GM18909 (cell line): ENCODE measurements at regions not wholly inside any gene's neighbourhood (a gene's known extent, or its start where the extent isn't known, plus 50 kb on each side); places are given as distances from the start of the nearest gene placed in this dataset.

ENCODE experiments used
- ATAC-seq: cut with Tn5 transposase; IDR thresholded peaks from one replicate; pipeline ENCODE4 v1.9.1; 2021; ENCODE audit warnings: mild to moderate bottlenecking; ENCODE audit not compliant: unreplicated experiment, poor library complexity

DNA sequence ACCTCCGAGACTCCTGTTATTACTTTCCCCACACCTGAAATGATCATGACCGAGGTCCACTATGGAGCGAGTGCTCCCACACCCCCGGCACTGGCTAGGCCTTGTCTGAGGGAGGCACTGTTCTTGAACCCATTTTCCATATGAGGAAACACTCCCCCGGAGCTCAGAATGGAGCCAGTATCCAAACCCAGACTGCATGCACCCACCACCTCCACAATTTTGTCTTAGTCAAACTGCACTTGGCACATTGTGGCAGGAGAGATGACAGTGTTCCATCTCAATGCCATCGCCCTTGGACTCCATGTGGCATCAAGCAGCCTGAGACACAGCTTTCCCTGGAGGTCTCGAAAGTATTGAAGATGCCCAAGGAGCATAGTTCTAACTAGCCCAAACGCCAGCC is 154.1 kb downstream of the NUP210 start:
- ATAC-seq: no peak

DNA sequence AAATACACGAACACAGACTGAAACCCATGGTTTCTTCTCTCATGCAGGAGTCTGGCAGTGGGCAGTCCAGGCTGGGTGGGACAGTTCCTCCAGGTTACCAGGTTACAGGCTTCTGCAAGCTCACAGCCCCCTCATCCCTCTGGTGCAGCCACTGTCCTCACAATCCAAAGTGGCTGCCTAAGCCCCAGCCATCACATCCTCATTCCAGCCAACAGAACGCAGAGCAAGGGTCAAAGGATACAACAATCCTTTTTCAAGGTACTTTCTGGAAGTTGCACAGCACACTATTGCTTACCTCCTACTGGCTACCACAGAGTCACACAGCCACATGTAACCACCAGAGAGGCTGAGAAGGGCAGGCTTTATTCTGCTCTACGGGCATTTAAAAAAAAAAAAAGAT is 154.6 kb downstream of the NUP210 start:
- no peak for ATAC-seq

DNA sequence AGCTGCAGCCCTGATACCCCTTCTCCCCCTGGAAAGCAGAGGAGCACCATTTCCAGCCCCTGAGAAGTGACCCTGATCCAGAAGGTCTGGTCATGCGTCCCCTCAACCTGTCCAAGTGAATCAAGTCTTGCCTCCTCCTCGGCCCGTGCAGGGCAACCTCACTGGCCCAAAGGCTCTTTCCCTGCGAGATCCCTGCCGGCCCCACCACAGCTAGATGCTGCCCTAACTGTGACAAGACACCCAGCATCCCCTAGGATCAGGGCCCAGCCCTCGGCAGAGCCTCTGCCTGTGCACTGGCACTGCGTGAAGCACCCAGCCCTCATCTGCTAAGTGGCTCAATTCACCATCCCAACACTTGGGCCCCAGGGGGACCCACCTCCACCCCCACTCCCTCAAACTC is 155.1 kb downstream of the NUP210 start:
- ATAC-seq: no peak

DNA sequence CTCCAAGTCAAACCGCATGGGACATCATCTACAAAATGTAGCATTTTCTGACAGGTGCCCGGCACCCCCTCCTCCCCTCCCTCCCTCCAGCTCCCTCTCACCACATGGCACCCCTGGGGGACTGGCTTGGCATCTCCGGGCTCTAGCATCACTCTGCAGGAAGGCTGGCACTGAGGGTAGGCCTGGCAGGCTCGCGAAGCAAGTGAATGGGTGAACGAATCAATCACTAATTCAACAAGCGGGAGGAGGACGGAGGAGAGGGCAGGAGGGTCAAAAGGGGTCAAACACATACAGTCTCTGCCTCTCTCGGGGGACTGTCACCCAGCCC is 155.7 kb downstream of the NUP210 start:
- no peak for ATAC-seq

DNA sequence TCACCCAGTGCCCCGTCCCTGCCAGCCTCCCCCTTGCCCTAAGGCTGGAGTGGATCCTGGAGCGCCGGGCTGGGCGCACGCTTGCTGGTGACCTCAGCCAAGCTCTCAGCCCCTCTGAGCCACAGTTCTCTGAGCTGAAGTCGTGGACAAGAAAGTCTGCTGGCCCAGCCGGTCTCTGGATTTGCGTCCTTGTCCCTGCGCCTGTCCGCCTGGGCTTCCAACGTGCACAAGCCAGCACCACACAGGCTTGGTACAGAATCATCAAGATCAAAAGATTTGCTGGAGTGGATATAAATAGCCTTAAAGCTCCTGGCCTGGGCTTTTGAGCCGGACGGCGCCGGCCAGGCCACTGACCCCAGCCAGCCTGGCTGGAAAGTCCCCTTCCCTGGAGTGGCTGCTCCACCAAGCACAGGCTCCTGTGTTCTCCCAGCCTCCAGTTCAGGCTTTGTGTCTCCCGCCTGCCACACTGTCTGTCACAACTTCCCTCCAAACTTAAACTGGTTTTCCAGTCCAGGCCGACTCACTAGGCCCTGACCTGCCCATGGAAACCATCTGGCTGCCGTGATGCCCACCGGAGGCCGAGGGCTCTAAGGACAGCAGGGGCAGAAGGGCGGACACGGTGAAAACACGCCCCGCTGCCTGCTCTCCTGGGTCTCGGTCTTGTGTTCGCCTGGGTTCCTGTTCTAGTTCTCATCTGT is 156.2 kb downstream of the NUP210 start:
- no peak for ATAC-seq

DNA sequence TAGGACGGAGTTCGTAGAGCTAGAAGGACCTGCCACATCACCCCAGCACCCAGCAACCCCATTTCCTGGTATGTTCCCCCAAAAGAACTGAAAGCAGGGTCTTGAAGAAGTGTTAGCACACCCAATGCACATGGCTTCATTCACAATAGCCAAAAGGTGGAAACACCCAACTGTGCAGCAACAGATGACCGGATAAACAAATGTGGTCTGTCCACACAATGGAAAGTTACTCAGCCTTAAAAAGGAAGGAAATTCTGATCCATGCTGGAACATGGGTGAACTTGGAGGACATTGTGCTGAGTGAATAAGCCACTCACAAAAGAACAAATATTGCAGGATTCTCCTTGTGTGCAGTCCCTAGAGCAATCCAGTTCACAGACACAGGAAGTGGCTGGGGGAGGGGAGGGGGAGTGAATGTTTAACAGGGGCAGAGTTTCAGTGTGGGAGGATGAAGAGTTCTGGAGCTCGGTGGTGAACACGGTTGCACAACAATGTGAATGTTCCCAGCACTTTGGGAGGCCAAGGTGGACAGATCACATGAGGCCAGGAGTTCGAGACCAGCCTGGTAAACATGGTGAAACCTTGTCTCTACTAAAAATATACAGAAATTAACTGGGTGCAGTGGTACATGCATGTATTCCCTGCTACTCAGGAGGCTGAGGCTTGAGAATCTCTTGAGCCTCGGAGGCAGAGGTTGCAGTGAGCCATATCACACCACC is 157.5 kb downstream of the NUP210 start:
- ATAC-seq: no peak

DNA sequence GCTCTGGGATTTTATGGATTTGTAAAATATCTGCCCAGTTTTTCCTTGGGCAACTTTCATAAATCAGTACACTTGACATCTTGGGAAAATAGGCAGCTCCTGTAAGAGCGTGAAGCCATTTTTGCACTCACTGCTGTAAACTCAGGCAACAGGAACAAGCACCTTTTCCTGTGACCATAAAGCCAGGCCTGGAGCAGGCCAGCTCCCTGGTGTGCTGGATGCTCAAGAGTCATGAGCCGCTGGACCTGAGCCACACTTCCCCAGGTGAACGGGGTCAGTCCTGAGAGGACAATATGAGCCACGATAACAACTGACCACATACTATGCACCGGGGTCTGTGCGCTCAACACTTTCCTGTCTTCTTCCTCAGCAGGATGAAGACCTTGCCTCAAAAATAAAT is 158.2 kb downstream of the NUP210 start:
- no peak for ATAC-seq

DNA sequence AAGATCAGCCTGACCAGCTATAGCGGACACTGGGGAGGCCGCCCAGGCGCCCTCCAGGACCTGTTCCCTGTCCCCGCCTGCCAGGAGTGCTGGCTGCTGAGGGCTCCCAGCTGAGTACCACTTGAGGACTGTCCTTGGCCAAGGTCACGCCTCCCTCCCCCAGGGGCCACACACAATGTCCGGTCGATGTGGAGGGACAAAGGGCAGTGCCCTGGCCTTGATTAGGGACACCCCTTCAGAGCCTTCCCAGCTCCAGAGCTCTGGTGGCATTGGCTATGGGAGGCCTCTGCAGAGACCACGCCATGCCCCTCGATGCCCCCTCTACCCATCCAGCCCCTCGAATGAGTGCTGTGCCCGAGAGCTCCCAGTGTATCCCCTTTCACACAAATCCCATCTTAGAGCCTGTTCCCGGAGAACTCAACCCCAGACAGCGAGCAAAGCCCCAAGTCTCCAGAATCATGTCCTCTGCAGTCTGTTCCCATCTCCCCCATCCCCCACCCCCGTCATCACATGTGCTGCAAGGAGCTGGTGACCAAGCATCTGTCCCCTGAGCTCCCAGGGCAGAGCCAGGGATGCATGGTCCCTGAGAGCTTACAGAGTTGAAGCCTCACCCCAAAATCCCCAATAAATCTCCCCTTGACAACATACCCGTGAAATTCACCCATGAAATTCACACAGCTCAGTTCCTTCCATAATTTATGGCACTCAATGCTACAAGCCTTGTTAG is 158.9 kb downstream of the NUP210 start:
- no peak for ATAC-seq

DNA sequence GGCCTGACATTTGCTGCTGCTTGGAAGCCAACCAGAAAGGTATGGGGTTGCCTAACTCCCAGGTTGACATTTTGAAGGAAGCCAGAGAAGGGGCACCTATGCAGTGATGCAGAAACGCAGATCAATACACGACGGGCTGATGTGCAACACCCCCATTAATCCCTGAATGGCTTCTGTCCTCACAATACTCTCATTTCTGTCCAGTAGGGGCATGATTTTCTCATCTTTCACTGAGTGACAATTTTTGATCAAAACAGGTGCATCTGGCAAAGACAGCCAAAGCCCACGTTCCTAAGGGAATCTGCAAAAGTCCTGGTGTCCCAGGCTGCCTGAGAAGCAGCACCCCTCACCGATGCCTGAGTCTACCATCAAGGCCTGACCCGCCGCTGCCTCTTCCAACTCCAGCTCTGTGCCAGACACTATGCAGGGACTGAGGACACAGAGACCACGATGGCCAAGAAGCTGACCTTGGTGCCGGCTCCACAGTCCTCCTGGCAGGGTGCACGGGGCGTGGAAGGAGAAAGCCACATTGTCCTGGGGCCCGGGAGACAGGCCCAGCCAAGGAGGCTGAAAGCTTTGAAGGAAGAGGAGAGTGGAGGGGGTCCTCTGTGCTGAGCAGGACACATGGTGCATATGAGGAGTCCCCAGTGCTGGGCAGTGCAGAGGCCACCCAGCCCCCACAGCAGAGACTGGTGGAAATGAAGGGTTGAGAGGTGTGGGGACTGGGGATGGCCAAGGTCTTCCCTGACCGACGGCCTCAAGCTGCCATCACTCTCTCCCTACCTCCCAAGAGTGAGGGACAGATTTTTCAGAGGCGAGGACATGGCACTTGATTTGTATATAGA is 159.6 kb downstream of the NUP210 start:
- no peak for ATAC-seq

DNA sequence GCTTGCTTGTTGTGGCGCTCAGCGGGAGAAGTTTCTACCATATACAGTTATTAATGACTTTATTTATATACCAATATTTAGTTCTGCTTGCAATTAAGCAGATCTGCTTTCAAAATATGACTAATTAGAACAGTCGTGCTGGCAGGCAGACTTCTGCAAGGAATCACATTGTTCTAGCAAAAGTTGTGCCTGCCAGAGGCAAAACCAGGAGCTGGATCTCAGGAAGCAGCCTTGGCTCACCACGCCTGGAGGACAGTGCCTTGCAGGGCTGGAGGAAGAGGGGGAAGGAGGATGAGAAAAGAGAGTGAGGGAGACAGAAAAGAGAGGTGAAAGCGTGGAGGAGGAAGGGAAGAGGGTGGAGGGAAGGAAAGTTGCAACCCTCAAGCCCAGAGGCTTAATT is 160.3 kb downstream of the NUP210 start:
- ATAC-seq: no peak

DNA sequence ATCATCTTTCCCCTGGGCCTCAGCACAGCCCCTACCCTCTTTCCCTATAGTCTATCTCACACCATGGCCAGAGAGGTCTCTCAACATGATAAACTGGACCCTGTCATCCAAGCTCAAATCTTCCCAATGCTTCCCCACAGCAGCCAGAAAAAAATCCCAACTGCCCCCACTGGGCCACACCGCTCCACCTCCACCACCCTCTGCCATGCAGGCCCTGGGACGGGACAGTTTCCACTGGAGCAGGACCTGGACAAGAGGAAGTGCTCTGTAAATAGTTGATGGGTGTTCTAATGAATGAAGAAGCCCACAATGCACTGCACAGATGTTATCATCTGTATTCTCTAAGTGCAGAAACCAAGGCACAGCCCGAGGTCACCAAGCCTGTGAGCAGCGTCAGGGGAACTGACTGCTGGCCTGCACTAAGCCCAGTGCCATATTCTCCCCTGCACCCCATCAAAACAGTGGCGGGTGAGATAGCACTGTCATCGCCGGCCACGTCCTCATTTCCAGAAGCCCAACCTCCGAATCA is 161.1 kb downstream of the NUP210 start:
- ATAC-seq: no peak

DNA sequence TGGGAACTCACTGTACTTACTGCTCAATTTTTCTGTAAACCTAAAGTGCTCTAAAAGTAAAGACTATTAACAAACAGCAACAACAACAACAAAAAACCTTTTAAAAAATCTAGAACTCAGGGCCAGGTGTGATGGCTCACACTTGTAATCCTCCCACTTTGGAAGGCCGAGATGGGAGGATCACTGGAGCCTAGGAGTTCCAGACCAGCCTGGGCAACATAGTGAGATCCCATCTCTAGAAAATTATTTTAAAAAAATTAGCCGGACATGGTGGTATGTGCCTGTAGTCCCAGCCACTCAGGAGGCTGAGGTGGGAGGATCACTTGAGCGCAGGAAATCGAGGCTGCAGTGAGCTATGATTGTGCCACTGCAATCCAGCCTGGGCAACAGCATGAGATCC is 161.8 kb downstream of the NUP210 start:
- ATAC-seq: no peak

DNA sequence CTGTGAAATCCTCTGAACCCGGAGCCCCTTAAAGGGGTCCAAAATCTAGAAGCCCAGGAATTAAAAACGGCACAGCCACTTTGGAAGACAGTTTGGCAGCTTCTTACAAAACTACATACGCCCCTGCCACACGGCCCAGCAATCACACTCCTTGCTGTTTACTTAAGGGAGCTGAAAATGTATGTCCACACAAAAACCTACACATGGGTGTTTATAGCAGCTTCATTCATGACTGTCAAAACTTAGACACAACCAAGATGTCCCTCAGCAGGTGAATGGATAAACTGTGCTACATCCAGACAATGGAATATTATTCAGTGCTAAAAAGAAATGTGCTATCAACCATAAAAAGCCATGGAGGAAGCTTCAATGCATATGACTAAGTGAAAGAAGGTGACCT is 162.5 kb downstream of the NUP210 start:
- no peak for ATAC-seq

DNA sequence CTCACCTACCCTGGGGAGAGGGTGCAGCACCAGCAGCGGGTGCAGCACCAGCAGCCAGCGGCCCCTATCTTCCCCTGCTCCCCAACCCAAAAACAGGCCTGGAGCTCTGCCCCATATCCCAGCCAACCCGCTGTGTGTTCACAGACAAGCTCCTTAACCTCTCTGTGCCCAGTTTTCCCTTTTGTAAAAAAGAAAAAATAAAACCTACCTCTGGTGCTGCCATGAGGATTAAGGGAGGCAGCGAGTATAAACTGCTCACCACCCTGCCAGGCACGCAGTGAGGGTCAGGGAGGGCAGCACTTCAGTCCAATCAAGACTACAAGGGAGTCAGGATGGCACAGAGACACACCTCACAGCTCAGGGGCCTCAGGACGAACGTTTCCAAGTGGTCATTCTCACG is 163.3 kb downstream of the NUP210 start:
- no peak for ATAC-seq

DNA sequence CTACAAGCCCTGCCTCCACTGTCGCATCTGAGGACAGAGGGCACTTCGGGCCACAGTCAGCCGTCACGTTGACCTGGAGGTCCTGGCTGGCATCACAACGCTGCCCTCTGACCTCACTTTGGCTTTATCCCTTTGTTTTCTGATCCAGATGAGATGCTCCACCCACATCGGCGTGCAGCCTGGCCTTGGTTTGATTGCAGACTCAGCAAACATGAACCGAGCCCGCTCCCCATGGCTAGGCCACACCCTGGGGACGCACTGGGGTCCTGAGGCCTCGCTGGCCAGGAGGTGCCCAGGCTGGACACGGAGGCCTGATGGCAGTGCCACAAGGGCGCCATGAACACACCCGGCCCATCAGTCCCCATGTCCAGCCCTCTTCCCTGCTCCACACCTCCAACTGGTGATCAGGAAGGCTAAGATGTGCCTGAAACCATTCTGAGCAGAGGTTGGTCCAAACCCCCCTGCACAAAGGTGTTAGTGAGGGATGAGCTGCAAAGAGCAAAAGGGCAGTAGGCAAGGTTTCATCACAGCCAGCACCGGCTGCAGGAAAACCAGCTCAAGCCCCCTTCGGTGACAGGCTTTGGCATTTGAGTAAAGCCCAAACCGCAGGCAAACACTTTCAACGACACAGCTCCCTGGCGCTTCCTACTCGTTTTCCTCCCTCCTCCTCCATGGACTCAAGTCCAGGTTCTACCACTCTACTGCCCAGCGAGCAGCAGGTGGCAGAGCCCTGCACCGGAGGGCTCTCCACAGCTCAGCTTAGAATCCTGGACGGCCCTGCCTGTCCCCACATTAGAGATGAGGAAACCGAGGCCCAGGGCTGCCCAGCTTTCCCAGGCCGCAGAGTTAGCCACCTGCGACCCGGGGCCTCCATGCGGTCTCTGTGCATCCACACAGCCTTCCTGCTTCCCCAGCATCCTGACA is 165.8 kb downstream of the NUP210 start:
- ATAC-seq: no peak

DNA sequence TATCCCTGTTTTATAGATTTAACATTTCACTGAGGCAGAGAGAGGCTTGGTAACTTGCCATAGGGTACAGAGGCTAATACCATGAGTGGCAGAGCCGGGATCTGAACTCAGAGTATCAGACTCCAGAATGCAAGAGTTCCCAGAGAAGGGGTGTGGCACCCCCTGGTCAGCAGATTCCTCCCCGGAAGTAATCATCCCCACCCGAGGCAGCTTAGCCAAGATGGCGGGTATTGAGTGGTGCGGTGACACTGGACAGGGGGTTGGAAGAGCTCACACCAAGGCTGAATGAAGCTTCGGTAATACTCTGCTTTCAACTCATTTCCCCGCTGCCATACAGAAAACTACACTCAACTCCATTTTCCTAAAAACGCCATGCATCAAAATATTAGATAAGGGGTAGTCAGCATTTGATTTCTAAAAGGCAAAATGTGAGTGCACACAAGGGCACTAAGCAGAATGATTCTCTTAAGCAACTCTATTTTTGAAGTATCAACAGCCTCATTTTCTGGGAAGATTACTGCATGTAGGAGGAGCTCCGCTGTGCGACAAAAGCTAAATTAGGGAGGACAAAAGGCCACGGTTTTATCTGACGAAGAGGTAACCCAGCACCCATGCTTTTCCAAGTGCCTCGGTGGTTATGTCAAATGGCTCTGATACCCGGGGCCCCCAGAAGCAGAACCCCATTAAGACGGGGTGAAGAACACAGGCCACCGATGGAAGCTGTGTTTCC is 166.7 kb downstream of the NUP210 start:
- ATAC-seq: no peak

DNA sequence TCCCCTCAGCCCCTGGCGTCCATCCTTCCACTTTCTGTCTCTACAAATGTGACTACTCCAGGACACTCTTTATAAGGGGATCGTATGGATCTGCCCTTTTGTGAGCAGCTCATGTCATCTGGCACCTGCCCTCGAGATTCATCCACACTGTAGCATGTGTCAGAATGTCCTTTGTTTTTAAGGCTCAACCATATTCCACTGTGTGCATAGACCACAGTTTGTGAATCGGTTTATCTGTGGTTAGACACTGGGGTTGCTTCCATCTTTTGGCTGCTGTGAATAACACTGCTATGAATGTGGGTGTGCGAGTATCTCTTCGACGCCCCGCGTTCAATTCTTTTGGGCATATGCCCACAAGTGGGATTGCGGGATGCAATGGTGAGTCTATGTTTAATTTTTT is 167.9 kb downstream of the NUP210 start:
- no peak for ATAC-seq

DNA sequence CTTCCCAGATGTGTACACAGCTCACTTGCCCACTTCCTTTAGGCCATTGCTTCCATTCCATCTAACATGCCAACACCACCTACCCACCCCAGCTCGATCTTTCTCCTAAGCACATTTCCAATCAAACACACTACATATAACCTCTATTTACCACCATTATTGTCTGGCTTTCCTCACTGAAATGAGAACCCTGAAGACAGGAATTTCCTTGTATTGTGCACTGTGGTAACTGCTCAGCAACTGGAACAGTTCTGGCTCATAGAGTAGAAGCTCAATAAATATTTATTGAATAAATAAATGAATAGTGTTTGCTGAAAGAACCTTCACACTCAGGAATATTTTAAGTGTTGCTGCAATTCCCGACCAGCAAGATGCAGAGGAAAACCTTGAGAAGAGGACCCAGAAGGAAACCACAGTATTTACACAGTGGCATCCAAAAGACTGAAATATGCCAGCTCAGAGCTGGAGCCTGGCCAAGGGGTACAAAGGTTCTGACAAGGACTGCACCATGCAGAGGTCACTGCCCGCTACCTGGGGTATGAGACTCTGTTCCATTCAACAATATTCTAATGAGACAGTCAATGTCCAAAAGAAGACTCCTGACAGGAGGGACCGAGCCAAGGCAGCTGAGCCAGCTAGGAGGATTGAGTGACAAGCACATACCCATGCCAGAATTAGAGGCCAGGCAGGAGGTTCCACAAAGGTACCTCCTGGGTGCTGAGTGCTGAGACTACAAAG is 168.8 kb downstream of the NUP210 start:
- ATAC-seq: no peak
